DND-41 (cell line): ENCODE measurements at regions not wholly inside any gene's neighbourhood (a gene's known extent, or its start where the extent isn't known, plus 50 kb on each side); places are given as distances from the start of the nearest gene placed in this dataset.

Experiments
- ATAC-seq: fragments of 200-7000 bp; cut with Tn5 transposase; 3 replicates; pipeline ENCODE4 v1.9.1; 2021; ENCODE audit warnings: low read depth; ENCODE audit not compliant: insufficient read depth
- DNase-seq: peaks from one replicate; pipeline ENCODE4 v3.0.0-alpha.2; 2020
- H2AFZ ChIP-seq: 2 replicates; pipeline ENCODE4 v1.6.0; 2012; ENCODE audit warnings: low read depth, low read length
- H3K27ac ChIP-seq: 2 replicates; pipeline ENCODE4 v1.5.1; 2012; ENCODE audit warnings: low read length, inconsistent platforms
- H3K27me3 ChIP-seq: fragments of 200-600 bp; sonication (generic); 2 replicates; pipeline ENCODE4 v1.6.0; 2012; ENCODE audit warnings: low read length, mild to moderate bottlenecking, inconsistent platforms; ENCODE audit not compliant: insufficient read depth, poor library complexity
- H3K36me3 ChIP-seq: 2 replicates; pipeline ENCODE4 v1.5.1; 2012; ENCODE audit warnings: low read length, inconsistent platforms; ENCODE audit not compliant: insufficient read depth
- H3K4me1 ChIP-seq: 2 replicates; pipeline ENCODE4 v1.5.1; 2012; ENCODE audit warnings: mild to moderate bottlenecking, low read length; ENCODE audit not compliant: insufficient read depth
- H3K4me2 ChIP-seq: 2 replicates; pipeline ENCODE4 v1.6.0; 2012; ENCODE audit warnings: mild to moderate bottlenecking, moderate library complexity, low read length, inconsistent platforms; ENCODE audit not compliant: insufficient read depth
- H3K4me3 ChIP-seq, 2 experiments: fragments of 200-600 bp in 1 of 2; shearing (Covaris generic) in 1 of 2; 2 replicates each; pipeline ENCODE4 v1.5.1; 2012 to 2016; ENCODE audit warnings: inconsistent platforms in 2 of 2, low read length in 2 of 2, mild to moderate bottlenecking in 2 of 2, low read depth in 1 of 2, moderate library complexity in 1 of 2
- H3K79me2 ChIP-seq: 2 replicates; pipeline ENCODE4 v1.6.0; 2012; ENCODE audit warnings: low read length, inconsistent platforms; ENCODE audit not compliant: insufficient read depth
- H3K9ac ChIP-seq: 2 replicates; pipeline ENCODE4 v1.6.0; 2012; ENCODE audit warnings: low read depth, mild to moderate bottlenecking, inconsistent platforms, low read length, moderate library complexity
- H3K9me3 ChIP-seq: 2 replicates; pipeline ENCODE4 v1.5.1; 2012; ENCODE audit warnings: low read length, moderate library complexity, mild to moderate bottlenecking, inconsistent platforms; ENCODE audit not compliant: insufficient read depth, severe bottlenecking
- H4K20me1 ChIP-seq: 2 replicates; pipeline ENCODE4 v1.6.0; 2012; ENCODE audit warnings: low read length; ENCODE audit not compliant: insufficient read depth
- CTCF ChIP-seq: IDR thresholded peaks from 2 replicates; pipeline ENCODE4 v1.5.1; 2012; ENCODE audit warnings: borderline replicate concordance, low read length, moderate library complexity, mild to moderate bottlenecking; ENCODE audit not compliant: poor library complexity, severe bottlenecking; ENCODE audit errors: extremely low read depth
- EZH2 ChIP-seq: IDR thresholded peaks from 3 replicates; pipeline ENCODE4 v1.6.1; 2012; ENCODE audit warnings: borderline replicate concordance, low read depth, mild to moderate bottlenecking, moderate library complexity, low read length, inconsistent platforms; ENCODE audit not compliant: severe bottlenecking

- peak overlapping the region; percentile 50; the same call in 1 of the 2 replicates for H3K27ac ChIP-seq
- peak; percentile 11; the same call in 1 of the 3 replicates for ATAC-seq
- no peaks in the 10 kb centered on the region for H3K27me3 ChIP-seq
These were observed 210.1 kb upstream of the SLC24A2 start for GRCh38 chr9:19998823-19999455.

GRCh38 chr9:19998153-19998552, 209.3 kb upstream of the SLC24A2 start:
- Histone ChIP-seq H3K9me3 (no peaks in the 10 kb centered on the region), H3K4me1 (peaks cover 40% of the 10 kb centered on the region), H3K36me3 (no peaks in the 10 kb centered on the region), H4K20me1 (no peaks in the 10 kb centered on the region), H2AFZ (peak overlapping the region; percentile 29), H3K9ac (no peak overlapping the region), H3K4me2 (no peak overlapping the region), H3K27me3 (no peaks in the 10 kb centered on the region), H3K4me3 (no peak overlapping the region), H3K27ac (no peak overlapping the region), H3K79me2 (no peaks in the 10 kb centered on the region)
- ATAC-seq (no peak), DNase-seq (peak; percentile 30)
- no peak for TF ChIP-seq EZH2
- no peak for TF ChIP-seq CTCF

More at GRCh38 chr9:19998823-19999455, 210.1 kb upstream of the SLC24A2 start:
- Histone ChIP-seq H3K9ac (no peak overlapping the region), H3K9me3 (no peaks in the 10 kb centered on the region), H3K36me3 (no peaks in the 10 kb centered on the region), H3K4me3 (no peak overlapping the region), H2AFZ (no peak overlapping the region), H3K4me2 (no peak overlapping the region), H3K4me1 (peaks cover 32% of the 10 kb centered on the region), H4K20me1 (no peaks in the 10 kb centered on the region), H3K79me2 (no peaks in the 10 kb centered on the region)
- DNase-seq: no peak
- TF ChIP-seq EZH2: no peak
- TF ChIP-seq CTCF: no peak

- Histone ChIP-seq H3K27ac (no peak overlapping the region), H3K4me2 (no peak overlapping the region), H3K9ac (no peak overlapping the region), H3K79me2 (no peaks in the 10 kb centered on the region), H3K9me3 (no peaks in the 10 kb centered on the region), H3K36me3 (no peaks in the 10 kb centered on the region), H4K20me1 (no peaks in the 10 kb centered on the region), H2AFZ (peak overlapping the region; percentile 10; the same call in 1 of the 2 replicates), H3K4me3 (no peak overlapping the region), H3K4me1 (peaks cover 58% of the 10 kb centered on the region), H3K27me3 (no peaks in the 10 kb centered on the region)
- TF ChIP-seq CTCF: no peak
- TF ChIP-seq EZH2: no peak
- ATAC-seq (no peak), DNase-seq (peak; percentile 19)
These were observed 206.8 kb upstream of the SLC24A2 start for GRCh38 chr9:19995619-19996018.
